ENCODE measurements at regions not wholly inside any gene's neighbourhood (a gene's known extent, or its start where the extent isn't known, plus 50 kb on each side); places are given as distances from the start of the nearest gene placed in this dataset.
"Not testable (repeated sequence)": the region's sequence is repeated elsewhere in the genome, so short reads cannot be mapped to it uniquely, and the experiment has no call there.

DNA sequence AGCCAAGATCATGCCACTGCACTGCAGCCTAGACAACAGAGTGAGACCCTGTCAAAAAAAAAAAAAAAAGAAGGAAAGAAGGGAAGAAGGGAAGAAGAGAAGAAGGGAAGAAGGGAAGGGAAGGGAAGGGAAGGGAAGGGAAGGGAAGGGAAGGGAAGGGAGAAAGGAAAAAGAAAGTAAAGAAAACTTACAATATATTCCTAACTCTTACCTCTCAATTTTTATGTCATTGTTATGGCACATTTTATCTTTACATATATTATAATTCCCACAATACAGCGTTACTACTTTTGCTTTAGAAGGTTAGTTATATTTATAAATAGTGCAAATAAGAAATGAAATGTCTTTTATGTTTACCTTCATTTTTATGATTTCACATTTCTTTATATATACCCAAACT, 358.7 kb downstream of the HHIPL2 start:
- Histone ChIP-seq H3K27ac (ENCODE audit: low read depth, low read length) (no peak overlapping the region), H3K9me3 (ENCODE audit: low read length) (no peaks in the 10 kb centered on the region), H3K4me3 (ENCODE audit: low read depth in 1 of 2, low read length in 2 of 2) (no peak overlapping the region), H3K9ac (ENCODE audit: low read length) (no peak overlapping the region), H3K27me3 (ENCODE audit: control insufficient read depth in 1 of 2, insufficient read depth in 2 of 2, low read length in 2 of 2) (no peaks in the 10 kb centered on the region), H3K36me3 (ENCODE audit: insufficient read depth, low read length) (no peaks in the 10 kb centered on the region), H3K4me1 (ENCODE audit: insufficient read depth, low read length) (no peaks in the 10 kb centered on the region)

DNA sequence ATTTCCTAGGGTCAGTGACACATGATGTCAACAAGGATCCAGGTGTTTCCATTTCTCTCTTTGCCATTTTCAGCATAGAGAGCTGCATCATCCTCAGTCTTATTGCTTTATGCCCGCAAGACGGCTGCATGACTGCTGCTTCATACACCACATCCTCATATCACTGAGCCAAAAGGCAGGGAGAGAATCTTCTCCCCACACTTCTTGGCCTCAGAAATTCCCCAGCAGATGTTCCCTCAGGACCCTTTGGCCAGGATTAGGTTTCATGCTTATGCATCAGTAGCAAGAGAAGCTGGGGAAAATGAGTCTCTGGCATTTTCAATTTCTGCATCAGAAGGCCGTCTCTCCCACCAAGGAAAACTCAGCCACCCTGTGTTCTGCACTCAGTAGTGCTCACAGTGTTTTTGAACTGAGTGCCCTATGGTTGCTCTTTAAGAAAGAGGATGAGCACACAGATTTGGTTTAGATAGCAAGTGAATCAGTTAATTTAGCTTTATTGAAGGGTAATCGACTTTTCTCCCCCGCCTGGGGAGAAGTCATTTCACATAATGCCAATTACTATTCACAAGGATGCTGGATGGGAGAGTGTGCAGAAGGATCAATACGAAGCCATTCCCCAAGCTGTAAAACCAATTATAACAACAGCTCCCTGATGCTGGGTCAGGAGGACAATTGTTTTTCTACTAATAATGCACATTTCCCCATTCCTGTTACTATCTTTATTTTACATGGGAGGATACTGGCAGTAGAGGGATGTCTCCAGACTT, 360.2 kb downstream of the HHIPL2 start:
- Histone ChIP-seq H3K9ac (ENCODE audit: low read length) (no peak overlapping the region), H3K36me3 (ENCODE audit: insufficient read depth, low read length) (no peaks in the 10 kb centered on the region), H3K4me1 (ENCODE audit: insufficient read depth, low read length) (no peaks in the 10 kb centered on the region), H3K9me3 (ENCODE audit: low read length) (no peaks in the 10 kb centered on the region), H3K4me3 (ENCODE audit: low read depth in 1 of 2, low read length in 2 of 2) (no peak overlapping the region), H3K27me3 (ENCODE audit: control insufficient read depth in 1 of 2, insufficient read depth in 2 of 2, low read length in 2 of 2) (no peaks in the 10 kb centered on the region), H3K27ac (ENCODE audit: low read depth, low read length) (no peak overlapping the region)

GRCh38 chr1:222182641-222183040, 365.3 kb downstream of the HHIPL2 start:
- Histone ChIP-seq H3K4me1 (ENCODE audit: insufficient read depth, low read length) (no peaks in the 10 kb centered on the region), H3K9me3 (ENCODE audit: low read length) (no peaks in the 10 kb centered on the region), H3K9ac (ENCODE audit: low read length) (no peak overlapping the region), H3K4me3 (ENCODE audit: low read depth in 1 of 2, low read length in 2 of 2) (no peak overlapping the region), H3K27ac (ENCODE audit: low read depth, low read length) (no peak overlapping the region), H3K36me3 (ENCODE audit: insufficient read depth, low read length) (no peaks in the 10 kb centered on the region), H3K27me3 (ENCODE audit: control insufficient read depth in 1 of 2, insufficient read depth in 2 of 2, low read length in 2 of 2) (no peaks in the 10 kb centered on the region)

GRCh38 chr1:222181191-222181590, 366.7 kb downstream of the HHIPL2 start:
- H3K4me3 ChIP-seq (ENCODE audit: low read depth in 1 of 2, low read length in 2 of 2) = no peak overlapping the region
- no peaks in the 10 kb centered on the region for H3K36me3 ChIP-seq (ENCODE audit: insufficient read depth, low read length)
- H3K9ac ChIP-seq (ENCODE audit: low read length) = no peak overlapping the region
- H3K27ac ChIP-seq (ENCODE audit: low read depth, low read length) = no peak overlapping the region
- H3K9me3 ChIP-seq (ENCODE audit: low read length) = no peaks in the 10 kb centered on the region
- no peaks in the 10 kb centered on the region for H3K27me3 ChIP-seq (ENCODE audit: control insufficient read depth in 1 of 2, insufficient read depth in 2 of 2, low read length in 2 of 2)
- no peaks in the 10 kb centered on the region for H3K4me1 ChIP-seq (ENCODE audit: insufficient read depth, low read length)

DNA sequence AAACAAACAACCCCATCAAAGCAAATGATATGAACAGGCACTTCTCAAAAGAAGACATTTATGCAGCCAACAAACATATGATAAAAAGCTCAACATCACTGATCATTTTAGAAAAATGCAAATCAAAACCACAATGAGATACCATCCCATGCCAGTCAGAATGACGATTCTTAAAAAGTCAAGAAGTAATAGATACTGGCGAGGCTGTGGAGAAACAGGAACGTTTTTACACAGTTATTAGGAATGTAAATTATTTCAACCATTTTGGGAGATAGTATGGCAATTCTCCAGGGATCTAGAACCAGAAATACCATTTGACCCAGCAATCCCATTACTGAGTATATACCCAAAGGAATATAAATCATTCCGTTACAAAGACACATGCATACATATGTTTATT, 370.4 kb downstream of the HHIPL2 start:
- H3K36me3 ChIP-seq (ENCODE audit: insufficient read depth, low read length); H3K27me3 ChIP-seq (ENCODE audit: control insufficient read depth in 1 of 2, insufficient read depth in 2 of 2, low read length in 2 of 2); H3K4me1 ChIP-seq (ENCODE audit: insufficient read depth, low read length); H3K9me3 ChIP-seq (ENCODE audit: low read length); H3K27ac ChIP-seq (ENCODE audit: low read depth, low read length); H3K4me3 ChIP-seq (ENCODE audit: low read depth in 1 of 2, low read length in 2 of 2); H3K9ac ChIP-seq (ENCODE audit: low read length): not testable (repeated sequence)

DNA sequence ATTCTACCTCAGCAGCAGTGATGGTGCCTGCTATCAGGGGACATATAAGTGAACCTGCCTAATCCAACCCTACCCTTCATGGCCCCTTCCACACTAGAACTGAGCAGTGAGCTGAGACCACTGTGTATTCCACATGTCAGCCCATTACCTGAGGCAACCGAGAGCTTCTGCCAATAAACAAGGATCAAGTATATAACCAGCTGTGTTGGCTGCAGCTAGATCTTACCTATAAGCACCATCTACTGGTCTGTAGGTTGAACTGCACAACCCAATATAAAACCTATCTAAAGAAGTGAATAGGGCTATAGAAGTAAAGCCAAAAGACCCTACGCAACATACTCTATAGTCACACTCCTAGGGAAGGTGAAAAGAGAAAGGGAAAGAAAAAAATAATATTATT, 376.9 kb downstream of the HHIPL2 start:
- Histone ChIP-seq H3K9ac (ENCODE audit: low read length) (no peak overlapping the region), H3K36me3 (ENCODE audit: insufficient read depth, low read length) (no peaks in the 10 kb centered on the region), H3K4me3 (ENCODE audit: low read depth in 1 of 2, low read length in 2 of 2) (no peak overlapping the region), H3K27ac (ENCODE audit: low read depth, low read length) (no peak overlapping the region), H3K9me3 (ENCODE audit: low read length) (no peaks in the 10 kb centered on the region), H3K27me3 (ENCODE audit: control insufficient read depth in 1 of 2, insufficient read depth in 2 of 2, low read length in 2 of 2) (no peaks in the 10 kb centered on the region), H3K4me1 (ENCODE audit: insufficient read depth, low read length) (no peaks in the 10 kb centered on the region)

DNA sequence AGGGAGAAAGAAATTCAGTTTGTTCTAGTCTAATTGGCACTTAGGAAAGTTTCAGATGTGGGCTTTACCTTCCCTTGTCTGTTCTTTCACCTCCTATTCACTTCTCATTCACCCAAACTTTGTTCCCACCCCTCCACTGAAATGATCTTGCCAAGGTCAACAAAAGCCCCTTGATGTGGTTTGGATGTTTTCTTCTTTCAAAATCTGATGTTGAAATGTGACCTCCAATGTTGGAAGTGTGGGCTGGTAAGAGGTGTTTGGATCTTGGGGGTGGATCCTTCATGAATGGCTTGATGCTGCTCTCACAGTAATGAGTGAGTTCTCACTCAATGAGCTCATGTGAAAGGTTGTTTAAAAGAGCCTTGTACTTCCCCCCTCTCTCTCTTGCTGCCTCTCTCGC, 379.3 kb downstream of the HHIPL2 start:
- no peaks in the 10 kb centered on the region for H3K36me3 ChIP-seq (ENCODE audit: insufficient read depth, low read length)
- H3K4me3 ChIP-seq (ENCODE audit: low read depth in 1 of 2, low read length in 2 of 2) = no peak overlapping the region
- H3K27me3 ChIP-seq (ENCODE audit: control insufficient read depth in 1 of 2, insufficient read depth in 2 of 2, low read length in 2 of 2) = no peaks in the 10 kb centered on the region
- no peak overlapping the region for H3K9ac ChIP-seq (ENCODE audit: low read length)
- no peak overlapping the region for H3K27ac ChIP-seq (ENCODE audit: low read depth, low read length)
- no peaks in the 10 kb centered on the region for H3K4me1 ChIP-seq (ENCODE audit: insufficient read depth, low read length)
- H3K9me3 ChIP-seq (ENCODE audit: low read length) = no peaks in the 10 kb centered on the region

- H3K9ac ChIP-seq (ENCODE audit: low read length) = no peak overlapping the region
- no peaks in the 10 kb centered on the region for H3K36me3 ChIP-seq (ENCODE audit: insufficient read depth, low read length)
- no peak overlapping the region for H3K27ac ChIP-seq (ENCODE audit: low read depth, low read length)
- no peaks in the 10 kb centered on the region for H3K4me1 ChIP-seq (ENCODE audit: insufficient read depth, low read length)
- H3K4me3 ChIP-seq (ENCODE audit: low read depth in 1 of 2, low read length in 2 of 2) = no peak overlapping the region
- no peaks in the 10 kb centered on the region for H3K9me3 ChIP-seq (ENCODE audit: low read length)
- H3K27me3 ChIP-seq (ENCODE audit: control insufficient read depth in 1 of 2, insufficient read depth in 2 of 2, low read length in 2 of 2) = no peaks in the 10 kb centered on the region
Observed at GRCh38 chr1:222167896-222168295, 380.0 kb downstream of the HHIPL2 start.

- no peak overlapping the region for H3K4me3 ChIP-seq (ENCODE audit: low read depth in 1 of 2, low read length in 2 of 2)
- no peaks in the 10 kb centered on the region for H3K9me3 ChIP-seq (ENCODE audit: low read length)
- no peaks in the 10 kb centered on the region for H3K36me3 ChIP-seq (ENCODE audit: insufficient read depth, low read length)
- no peaks in the 10 kb centered on the region for H3K27me3 ChIP-seq (ENCODE audit: control insufficient read depth in 1 of 2, insufficient read depth in 2 of 2, low read length in 2 of 2)
- H3K27ac ChIP-seq (ENCODE audit: low read depth, low read length) = no peak overlapping the region
- no peaks in the 10 kb centered on the region for H3K4me1 ChIP-seq (ENCODE audit: insufficient read depth, low read length)
- H3K9ac ChIP-seq (ENCODE audit: low read length) = no peak overlapping the region
Observed at GRCh38 chr1:222167111-222167510, 380.8 kb downstream of the HHIPL2 start.

DNA sequence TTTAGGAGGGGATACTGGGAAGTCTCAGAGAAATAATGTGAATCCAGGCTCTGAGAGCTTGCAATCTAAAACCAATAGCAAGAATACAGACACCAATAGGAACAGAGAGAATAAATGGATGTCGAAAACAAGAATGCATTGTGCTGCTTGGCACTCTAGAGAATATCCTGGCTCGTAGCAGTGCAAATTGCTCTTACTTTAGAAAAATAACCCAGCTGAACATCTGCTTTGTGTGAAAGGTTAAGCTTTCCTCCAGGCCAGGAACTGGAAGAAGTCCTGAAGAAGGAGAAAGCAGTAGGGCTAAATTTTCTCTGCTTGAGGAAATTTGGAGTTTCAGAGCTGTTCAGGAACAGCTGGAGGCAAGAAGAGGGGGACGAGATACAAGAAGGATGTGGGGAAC, 382.3 kb downstream of the HHIPL2 start:
- H3K4me3 ChIP-seq (ENCODE audit: low read depth in 1 of 2, low read length in 2 of 2) = no peak overlapping the region
- no peaks in the 10 kb centered on the region for H3K27me3 ChIP-seq (ENCODE audit: control insufficient read depth in 1 of 2, insufficient read depth in 2 of 2, low read length in 2 of 2)
- no peaks in the 10 kb centered on the region for H3K4me1 ChIP-seq (ENCODE audit: insufficient read depth, low read length)
- no peak overlapping the region for H3K9ac ChIP-seq (ENCODE audit: low read length)
- no peak overlapping the region for H3K27ac ChIP-seq (ENCODE audit: low read depth, low read length)
- no peaks in the 10 kb centered on the region for H3K9me3 ChIP-seq (ENCODE audit: low read length)
- H3K36me3 ChIP-seq (ENCODE audit: insufficient read depth, low read length) = no peaks in the 10 kb centered on the region

DNA sequence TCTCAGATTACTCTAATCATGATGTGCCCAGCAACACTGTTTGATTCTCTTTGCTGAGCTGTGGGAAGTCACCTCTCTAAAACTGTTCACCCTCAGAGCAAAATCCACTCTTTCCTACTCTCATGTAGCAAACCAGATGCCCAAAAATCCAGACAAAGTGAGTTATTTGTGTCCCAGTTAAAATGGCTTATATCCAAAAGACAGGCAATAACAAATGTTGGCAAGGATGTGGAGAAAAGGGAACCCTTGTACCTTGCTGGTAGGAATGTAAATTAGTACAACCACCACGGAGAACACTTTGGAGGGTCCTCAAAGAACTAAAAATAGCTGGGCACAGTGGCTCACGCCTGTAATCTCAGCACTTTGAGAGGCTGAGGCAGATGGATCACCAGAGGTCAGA, 384.0 kb downstream of the HHIPL2 start:
- H3K27me3 ChIP-seq (ENCODE audit: control insufficient read depth in 1 of 2, insufficient read depth in 2 of 2, low read length in 2 of 2) = no peaks in the 10 kb centered on the region
- H3K9me3 ChIP-seq (ENCODE audit: low read length) = no peaks in the 10 kb centered on the region
- no peaks in the 10 kb centered on the region for H3K4me1 ChIP-seq (ENCODE audit: insufficient read depth, low read length)
- H3K9ac ChIP-seq (ENCODE audit: low read length) = no peak overlapping the region
- H3K27ac ChIP-seq (ENCODE audit: low read depth, low read length) = no peak overlapping the region
- H3K36me3 ChIP-seq (ENCODE audit: insufficient read depth, low read length) = no peaks in the 10 kb centered on the region
- H3K4me3 ChIP-seq (ENCODE audit: low read depth in 1 of 2, low read length in 2 of 2) = no peak overlapping the region

- no peaks in the 10 kb centered on the region for H3K27me3 ChIP-seq (ENCODE audit: control insufficient read depth in 1 of 2, insufficient read depth in 2 of 2, low read length in 2 of 2)
- H3K36me3 ChIP-seq (ENCODE audit: insufficient read depth, low read length) = no peaks in the 10 kb centered on the region
- H3K4me1 ChIP-seq (ENCODE audit: insufficient read depth, low read length) = no peaks in the 10 kb centered on the region
- peaks cover 8% of the 10 kb centered on the region for H3K9me3 ChIP-seq (ENCODE audit: low read length)
- H3K27ac ChIP-seq (ENCODE audit: low read depth, low read length) = no peak overlapping the region
- no peak overlapping the region for H3K4me3 ChIP-seq (ENCODE audit: low read depth in 1 of 2, low read length in 2 of 2)
- no peak overlapping the region for H3K9ac ChIP-seq (ENCODE audit: low read length)
Observed at GRCh38 chr1:222161676-222162075, 386.2 kb downstream of the HHIPL2 start.

Measured in muscle layer of colon (tissue), 2 donors.